HG02884 (cell line): ENCODE measurements at regions not wholly inside any gene's neighbourhood (a gene's known extent, or its start where the extent isn't known, plus 50 kb on each side); places are given as distances from the start of the nearest gene placed in this dataset.
"Not testable (repeated sequence)": the region's sequence is repeated elsewhere in the genome, so short reads cannot be mapped to it uniquely, and the experiment has no call there.

Experiments used
- ATAC-seq: cut with Tn5 transposase; IDR thresholded peaks from one replicate; pipeline ENCODE4 v1.9.1; 2021; ENCODE audit warnings: mild to moderate bottlenecking, moderate library complexity; ENCODE audit not compliant: unreplicated experiment

GRCh38 chr17:33986566-33986965, 268.5 kb upstream of the CCL2 start:
- no peak for ATAC-seq

GRCh38 chr17:33987162-33987561, 267.9 kb upstream of the CCL2 start:
- no peak for ATAC-seq

- no peak for ATAC-seq
Measured at GRCh38 chr17:33989361-33990148, 265.5 kb upstream of the CCL2 start.

GRCh38 chr17:33990943-33991706, 264.0 kb upstream of the CCL2 start:
- ATAC-seq = no peak

- ATAC-seq = no peak
Measured at GRCh38 chr17:33992113-33992512, 263.0 kb upstream of the CCL2 start.

GRCh38 chr17:34000639-34001038, 254.4 kb upstream of the CCL2 start:
- no peak for ATAC-seq

GRCh38 chr17:34001246-34001645, 253.8 kb upstream of the CCL2 start:
- ATAC-seq = no peak

GRCh38 chr17:34006126-34006525, 249.0 kb upstream of the CCL2 start:
- no peak for ATAC-seq

- no peak for ATAC-seq
Measured at GRCh38 chr17:34008125-34008524, 247.0 kb upstream of the CCL2 start.

- ATAC-seq = no peak
Measured at GRCh38 chr17:34009912-34010311, 245.2 kb upstream of the CCL2 start.

GRCh38 chr17:34010534-34010933, 244.6 kb upstream of the CCL2 start:
- ATAC-seq = no peak

- no peak for ATAC-seq
Measured at GRCh38 chr17:34011599-34011998, 243.5 kb upstream of the CCL2 start.

- no peak for ATAC-seq
Measured at GRCh38 chr17:34012709-34013375, 242.2 kb upstream of the CCL2 start.

GRCh38 chr17:34015253-34015652, 239.8 kb upstream of the CCL2 start:
- no peak for ATAC-seq

GRCh38 chr17:34024386-34024785, 230.7 kb upstream of the CCL2 start:
- ATAC-seq = no peak

GRCh38 chr17:34024806-34025551, 230.1 kb upstream of the CCL2 start:
- ATAC-seq = no peak

- not testable (repeated sequence) for ATAC-seq
Measured at GRCh38 chr17:34030601-34031000, 224.5 kb upstream of the CCL2 start.

GRCh38 chr17:34032305-34032704, 222.8 kb upstream of the CCL2 start:
- ATAC-seq = not testable (repeated sequence)

GRCh38 chr17:34038786-34039185, 216.3 kb upstream of the CCL2 start:
- ATAC-seq = not testable (repeated sequence)

GRCh38 chr17:34039213-34039612, 215.9 kb upstream of the CCL2 start:
- not testable (repeated sequence) for ATAC-seq
